Left kidney (tissue), 1 donor: ENCODE measurements at regions not wholly inside any gene's neighbourhood (a gene's known extent, or its start where the extent isn't known, plus 50 kb on each side); places are given as distances from the start of the nearest gene placed in this dataset.

Experiments used
- DNase-seq: peaks from one replicate; pipeline ENCODE4 v3.0.0-alpha.2; 2013

- no peak for DNase-seq
These were observed 54.4 kb upstream of the PIK3R1 start for GRCh38 chr5:68161156-68161555.

- no peak for DNase-seq
These were observed 56.2 kb upstream of the PIK3R1 start for GRCh38 chr5:68159224-68159951.

GRCh38 chr5:68155940-68156339, 59.6 kb upstream of the PIK3R1 start:
- no peak for DNase-seq

GRCh38 chr5:68154119-68154857, 61.3 kb upstream of the PIK3R1 start:
- DNase-seq = no peak

GRCh38 chr5:68151812-68152211, 63.7 kb upstream of the PIK3R1 start:
- no peak for DNase-seq

- DNase-seq = no peak
These were observed 66.4 kb upstream of the PIK3R1 start for GRCh38 chr5:68149189-68149588.

- no peak for DNase-seq
These were observed 67.5 kb upstream of the PIK3R1 start for GRCh38 chr5:68148096-68148495.

- DNase-seq = no peak
These were observed 67.9 kb upstream of the PIK3R1 start for GRCh38 chr5:68147659-68148058.

GRCh38 chr5:68141494-68141893, 74.1 kb upstream of the PIK3R1 start:
- no peak for DNase-seq

GRCh38 chr5:68140763-68141162, 74.8 kb upstream of the PIK3R1 start:
- no peak for DNase-seq

GRCh38 chr5:68139611-68140441, 75.7 kb upstream of the PIK3R1 start:
- no peak for DNase-seq

GRCh38 chr5:68137511-68138140, 77.9 kb upstream of the PIK3R1 start:
- DNase-seq = no peak

- no peak for DNase-seq
These were observed 80.8 kb upstream of the PIK3R1 start for GRCh38 chr5:68134669-68135313.

GRCh38 chr5:68134033-68134668, 81.4 kb upstream of the PIK3R1 start:
- DNase-seq = no peak

GRCh38 chr5:68130253-68130652, 85.3 kb upstream of the PIK3R1 start:
- no peak for DNase-seq

GRCh38 chr5:68129364-68129763, 86.2 kb upstream of the PIK3R1 start:
- no peak for DNase-seq

GRCh38 chr5:68126886-68127285, 88.7 kb upstream of the PIK3R1 start:
- no peak for DNase-seq

GRCh38 chr5:68122439-68123328, 92.9 kb upstream of the PIK3R1 start:
- no peak for DNase-seq

GRCh38 chr5:68116868-68117411, 98.6 kb upstream of the PIK3R1 start:
- no peak for DNase-seq

GRCh38 chr5:68116408-68116807, 99.1 kb upstream of the PIK3R1 start:
- no peak for DNase-seq
